Breast epithelium (tissue), 3 donors: ENCODE measurements at regions not wholly inside any gene's neighbourhood (a gene's known extent, or its start where the extent isn't known, plus 50 kb on each side); places are given as distances from the start of the nearest gene placed in this dataset.

Experiments used
- POLR2AphosphoS5 ChIP-seq, 3 donors: sonication (generic); formaldehyde crosslinking; IDR thresholded peaks; one replicate each; pipeline ENCODE4 v1.6.1; 2017; ENCODE audit warnings: antibody characterized with exemption in 3 of 3
- TF ChIP-seq, protein P1 (sequence below), 3 donors: fragments of 450-650 bp; IDR thresholded peaks; one replicate each; pipeline ENCODE4 v1.5.1; 2016 to 2017; ENCODE audit warnings: antibody characterized with exemption in 3 of 3, mild to moderate bottlenecking in 3 of 3, moderate library complexity in 3 of 3

DNA sequence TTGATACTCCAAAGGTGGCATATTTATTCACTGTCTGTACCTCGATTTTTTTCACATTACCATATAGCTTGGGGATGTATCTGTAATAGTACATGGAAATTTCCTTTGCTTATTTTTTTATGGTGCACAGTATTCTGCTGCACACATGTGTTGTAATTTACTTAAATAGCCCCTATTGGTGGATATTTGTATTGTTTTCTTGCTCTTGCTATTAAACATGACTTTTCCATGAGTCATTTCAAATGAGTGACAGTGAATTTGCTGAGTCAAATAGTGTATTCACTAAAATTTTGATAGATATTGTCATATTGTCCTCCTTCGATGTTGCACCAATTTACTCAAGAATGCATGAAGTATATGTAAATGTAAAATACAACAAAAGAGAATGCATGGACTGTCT lies 122.7 kb upstream of the STEAP4 start:
- no peak for TF ChIP-seq POLR2AphosphoS5 (IDR thresholded peaks at IDR 0.05)
- TF ChIP-seq, protein P1, sequence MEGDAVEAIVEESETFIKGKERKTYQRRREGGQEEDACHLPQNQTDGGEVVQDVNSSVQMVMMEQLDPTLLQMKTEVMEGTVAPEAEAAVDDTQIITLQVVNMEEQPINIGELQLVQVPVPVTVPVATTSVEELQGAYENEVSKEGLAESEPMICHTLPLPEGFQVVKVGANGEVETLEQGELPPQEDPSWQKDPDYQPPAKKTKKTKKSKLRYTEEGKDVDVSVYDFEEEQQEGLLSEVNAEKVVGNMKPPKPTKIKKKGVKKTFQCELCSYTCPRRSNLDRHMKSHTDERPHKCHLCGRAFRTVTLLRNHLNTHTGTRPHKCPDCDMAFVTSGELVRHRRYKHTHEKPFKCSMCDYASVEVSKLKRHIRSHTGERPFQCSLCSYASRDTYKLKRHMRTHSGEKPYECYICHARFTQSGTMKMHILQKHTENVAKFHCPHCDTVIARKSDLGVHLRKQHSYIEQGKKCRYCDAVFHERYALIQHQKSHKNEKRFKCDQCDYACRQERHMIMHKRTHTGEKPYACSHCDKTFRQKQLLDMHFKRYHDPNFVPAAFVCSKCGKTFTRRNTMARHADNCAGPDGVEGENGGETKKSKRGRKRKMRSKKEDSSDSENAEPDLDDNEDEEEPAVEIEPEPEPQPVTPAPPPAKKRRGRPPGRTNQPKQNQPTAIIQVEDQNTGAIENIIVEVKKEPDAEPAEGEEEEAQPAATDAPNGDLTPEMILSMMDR (IDR thresholded peaks at IDR 0.05) = no peak
